ENCODE measurements at regions not wholly inside any gene's neighbourhood (a gene's known extent, or its start where the extent isn't known, plus 50 kb on each side); places are given as distances from the start of the nearest gene placed in this dataset.
"Not testable (repeated sequence)": the region's sequence is repeated elsewhere in the genome, so short reads cannot be mapped to it uniquely, and the experiment has no call there.

GRCh38 chr2:89537862-89538261 is 846.4 kb downstream of the RPIA start:
- not testable (repeated sequence) for H3K9ac ChIP-seq (ENCODE audit: low read length); H3K27me3 ChIP-seq (ENCODE audit: control insufficient read depth, insufficient read depth, low read length); H3K36me3 ChIP-seq (ENCODE audit: control insufficient read depth, insufficient read depth, low read length); H3K9me3 ChIP-seq (ENCODE audit: control insufficient read depth, low read length); H3K4me1 ChIP-seq (ENCODE audit: control insufficient read depth, insufficient read depth, low read length); H3K4me3 ChIP-seq (ENCODE audit: low read length)

GRCh38 chr2:89544110-89544509 is 852.6 kb downstream of the RPIA start:
- H3K9me3 ChIP-seq (ENCODE audit: control insufficient read depth, low read length); H3K27me3 ChIP-seq (ENCODE audit: control insufficient read depth, insufficient read depth, low read length); H3K36me3 ChIP-seq (ENCODE audit: control insufficient read depth, insufficient read depth, low read length); H3K4me3 ChIP-seq (ENCODE audit: low read length); H3K4me1 ChIP-seq (ENCODE audit: control insufficient read depth, insufficient read depth, low read length); H3K9ac ChIP-seq (ENCODE audit: low read length): not testable (repeated sequence)

- H3K9me3 ChIP-seq (ENCODE audit: control insufficient read depth, low read length); H3K4me1 ChIP-seq (ENCODE audit: control insufficient read depth, insufficient read depth, low read length); H3K27me3 ChIP-seq (ENCODE audit: control insufficient read depth, insufficient read depth, low read length); H3K9ac ChIP-seq (ENCODE audit: low read length); H3K4me3 ChIP-seq (ENCODE audit: low read length); H3K36me3 ChIP-seq (ENCODE audit: control insufficient read depth, insufficient read depth, low read length): not testable (repeated sequence)
Observed at GRCh38 chr2:89579154-89579553, 887.7 kb downstream of the RPIA start.

GRCh38 chr2:89582816-89583215 is 891.3 kb downstream of the RPIA start:
- H3K27me3 ChIP-seq (ENCODE audit: control insufficient read depth, insufficient read depth, low read length); H3K4me3 ChIP-seq (ENCODE audit: low read length); H3K9me3 ChIP-seq (ENCODE audit: control insufficient read depth, low read length); H3K9ac ChIP-seq (ENCODE audit: low read length); H3K4me1 ChIP-seq (ENCODE audit: control insufficient read depth, insufficient read depth, low read length); H3K36me3 ChIP-seq (ENCODE audit: control insufficient read depth, insufficient read depth, low read length): not testable (repeated sequence)

GRCh38 chr2:89584046-89584445 is 892.6 kb downstream of the RPIA start:
- not testable (repeated sequence) for H3K9ac ChIP-seq (ENCODE audit: low read length); H3K9me3 ChIP-seq (ENCODE audit: control insufficient read depth, low read length); H3K36me3 ChIP-seq (ENCODE audit: control insufficient read depth, insufficient read depth, low read length); H3K27me3 ChIP-seq (ENCODE audit: control insufficient read depth, insufficient read depth, low read length); H3K4me1 ChIP-seq (ENCODE audit: control insufficient read depth, insufficient read depth, low read length); H3K4me3 ChIP-seq (ENCODE audit: low read length)

GRCh38 chr2:89584868-89585557 is 893.5 kb downstream of the RPIA start:
- not testable (repeated sequence) for H3K4me1 ChIP-seq (ENCODE audit: control insufficient read depth, insufficient read depth, low read length); H3K36me3 ChIP-seq (ENCODE audit: control insufficient read depth, insufficient read depth, low read length); H3K9me3 ChIP-seq (ENCODE audit: control insufficient read depth, low read length); H3K27me3 ChIP-seq (ENCODE audit: control insufficient read depth, insufficient read depth, low read length); H3K4me3 ChIP-seq (ENCODE audit: low read length)
- peak overlapping the region; percentile 22 for H3K9ac ChIP-seq (ENCODE audit: low read length)

- H3K27me3 ChIP-seq (ENCODE audit: control insufficient read depth, insufficient read depth, low read length); H3K4me3 ChIP-seq (ENCODE audit: low read length); H3K9ac ChIP-seq (ENCODE audit: low read length); H3K9me3 ChIP-seq (ENCODE audit: control insufficient read depth, low read length); H3K4me1 ChIP-seq (ENCODE audit: control insufficient read depth, insufficient read depth, low read length); H3K36me3 ChIP-seq (ENCODE audit: control insufficient read depth, insufficient read depth, low read length): not testable (repeated sequence)
Observed at GRCh38 chr2:89585558-89585920, 894.1 kb downstream of the RPIA start.

GRCh38 chr2:89599843-89600242 is 908.4 kb downstream of the RPIA start:
- H3K9ac ChIP-seq (ENCODE audit: low read length); H3K4me3 ChIP-seq (ENCODE audit: low read length); H3K4me1 ChIP-seq (ENCODE audit: control insufficient read depth, insufficient read depth, low read length); H3K27me3 ChIP-seq (ENCODE audit: control insufficient read depth, insufficient read depth, low read length); H3K9me3 ChIP-seq (ENCODE audit: control insufficient read depth, low read length); H3K36me3 ChIP-seq (ENCODE audit: control insufficient read depth, insufficient read depth, low read length): not testable (repeated sequence)

- not testable (repeated sequence) for H3K4me3 ChIP-seq (ENCODE audit: low read length); H3K27me3 ChIP-seq (ENCODE audit: control insufficient read depth, insufficient read depth, low read length); H3K36me3 ChIP-seq (ENCODE audit: control insufficient read depth, insufficient read depth, low read length); H3K9me3 ChIP-seq (ENCODE audit: control insufficient read depth, low read length); H3K4me1 ChIP-seq (ENCODE audit: control insufficient read depth, insufficient read depth, low read length); H3K9ac ChIP-seq (ENCODE audit: low read length)
Observed at GRCh38 chr2:89606514-89606913, 915.0 kb downstream of the RPIA start.

GRCh38 chr2:89610207-89610926 is 918.9 kb downstream of the RPIA start:
- H3K27me3 ChIP-seq (ENCODE audit: control insufficient read depth, insufficient read depth, low read length); H3K9ac ChIP-seq (ENCODE audit: low read length); H3K4me1 ChIP-seq (ENCODE audit: control insufficient read depth, insufficient read depth, low read length); H3K4me3 ChIP-seq (ENCODE audit: low read length); H3K9me3 ChIP-seq (ENCODE audit: control insufficient read depth, low read length); H3K36me3 ChIP-seq (ENCODE audit: control insufficient read depth, insufficient read depth, low read length): not testable (repeated sequence)

- not testable (repeated sequence) for H3K4me1 ChIP-seq (ENCODE audit: control insufficient read depth, insufficient read depth, low read length); H3K9me3 ChIP-seq (ENCODE audit: control insufficient read depth, low read length); H3K27me3 ChIP-seq (ENCODE audit: control insufficient read depth, insufficient read depth, low read length); H3K4me3 ChIP-seq (ENCODE audit: low read length); H3K9ac ChIP-seq (ENCODE audit: low read length); H3K36me3 ChIP-seq (ENCODE audit: control insufficient read depth, insufficient read depth, low read length)
Observed at GRCh38 chr2:89610927-89611515, 919.5 kb downstream of the RPIA start.

GRCh38 chr2:89611710-89612109 is 920.2 kb downstream of the RPIA start:
- not testable (repeated sequence) for H3K4me1 ChIP-seq (ENCODE audit: control insufficient read depth, insufficient read depth, low read length); H3K9ac ChIP-seq (ENCODE audit: low read length); H3K27me3 ChIP-seq (ENCODE audit: control insufficient read depth, insufficient read depth, low read length); H3K4me3 ChIP-seq (ENCODE audit: low read length); H3K9me3 ChIP-seq (ENCODE audit: control insufficient read depth, low read length); H3K36me3 ChIP-seq (ENCODE audit: control insufficient read depth, insufficient read depth, low read length)

GRCh38 chr2:89649268-89649667 is 957.8 kb downstream of the RPIA start:
- not testable (repeated sequence) for H3K9me3 ChIP-seq (ENCODE audit: control insufficient read depth, low read length); H3K4me1 ChIP-seq (ENCODE audit: control insufficient read depth, insufficient read depth, low read length); H3K4me3 ChIP-seq (ENCODE audit: low read length); H3K9ac ChIP-seq (ENCODE audit: low read length); H3K27me3 ChIP-seq (ENCODE audit: control insufficient read depth, insufficient read depth, low read length); H3K36me3 ChIP-seq (ENCODE audit: control insufficient read depth, insufficient read depth, low read length)
